ENCODE measurements at regions not wholly inside any gene's neighbourhood (a gene's known extent, or its start where the extent isn't known, plus 50 kb on each side); places are given as distances from the start of the nearest gene placed in this dataset.

DNA sequence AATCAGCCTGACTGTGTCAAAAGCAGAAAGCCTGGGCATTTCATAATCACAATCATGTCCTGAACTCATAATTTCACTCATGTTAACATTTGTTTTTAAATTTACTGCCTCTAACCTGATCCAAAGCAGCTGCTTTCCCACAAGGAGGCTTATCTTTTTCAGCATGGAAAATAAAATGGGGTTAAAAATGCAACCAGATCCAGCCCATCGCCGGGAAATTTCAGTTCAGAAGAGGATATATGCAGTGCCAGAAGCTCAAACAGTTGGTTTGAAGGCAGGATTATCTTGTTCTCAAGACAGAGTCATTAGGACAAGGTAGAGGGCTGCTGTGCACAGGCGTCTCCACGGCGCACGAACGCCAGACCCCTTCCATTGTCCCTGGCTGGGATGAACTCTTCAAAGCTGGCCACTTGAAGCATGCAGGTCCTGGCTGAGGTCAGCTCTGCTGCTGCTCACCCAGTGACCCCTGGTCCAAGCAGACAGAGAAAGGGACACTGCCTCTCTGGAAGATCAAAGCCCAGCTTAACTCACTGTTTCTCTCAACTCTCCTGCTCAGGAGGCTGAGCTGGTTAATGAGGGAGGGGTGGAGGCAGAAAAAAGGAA lies 191.1 kb upstream of the HEY2 start:
- Mint-ChIP-seq H3K4me3 (no peak overlapping the region), H3K4me1 (ENCODE audit: low read depth) (no peaks in the 10 kb centered on the region), H3K27me3 (peaks cover 21% of the 10 kb centered on the region), H3K36me3 (ENCODE audit: low read depth) (no peaks in the 10 kb centered on the region), H3K27ac (no peak overlapping the region), H3K9me3 (no peaks in the 10 kb centered on the region)
- Histone ChIP-seq H3K27me3 (ENCODE audit: control insufficient read depth in 1 of 2, insufficient read depth in 2 of 2, low read length in 2 of 2) (peaks cover 0 to 9% of the 10 kb centered on the region in 2 experiments), H3K4me1 (ENCODE audit: insufficient read depth, low read length) (no peaks in the 10 kb centered on the region), H3K4me3 (ENCODE audit: low read length) (no peak overlapping the region), H3K9me3 (ENCODE audit: control insufficient read depth in 1 of 2, insufficient read depth in 1 of 2, low read length in 2 of 2) (no peaks in the 10 kb centered on the region), H3K36me3 (ENCODE audit: insufficient read depth, low read length) (no peaks in the 10 kb centered on the region), H3K27ac (ENCODE audit: low read depth in 1 of 2, low read length in 2 of 2) (no peak overlapping the region)
- TF ChIP-seq, protein P1, sequence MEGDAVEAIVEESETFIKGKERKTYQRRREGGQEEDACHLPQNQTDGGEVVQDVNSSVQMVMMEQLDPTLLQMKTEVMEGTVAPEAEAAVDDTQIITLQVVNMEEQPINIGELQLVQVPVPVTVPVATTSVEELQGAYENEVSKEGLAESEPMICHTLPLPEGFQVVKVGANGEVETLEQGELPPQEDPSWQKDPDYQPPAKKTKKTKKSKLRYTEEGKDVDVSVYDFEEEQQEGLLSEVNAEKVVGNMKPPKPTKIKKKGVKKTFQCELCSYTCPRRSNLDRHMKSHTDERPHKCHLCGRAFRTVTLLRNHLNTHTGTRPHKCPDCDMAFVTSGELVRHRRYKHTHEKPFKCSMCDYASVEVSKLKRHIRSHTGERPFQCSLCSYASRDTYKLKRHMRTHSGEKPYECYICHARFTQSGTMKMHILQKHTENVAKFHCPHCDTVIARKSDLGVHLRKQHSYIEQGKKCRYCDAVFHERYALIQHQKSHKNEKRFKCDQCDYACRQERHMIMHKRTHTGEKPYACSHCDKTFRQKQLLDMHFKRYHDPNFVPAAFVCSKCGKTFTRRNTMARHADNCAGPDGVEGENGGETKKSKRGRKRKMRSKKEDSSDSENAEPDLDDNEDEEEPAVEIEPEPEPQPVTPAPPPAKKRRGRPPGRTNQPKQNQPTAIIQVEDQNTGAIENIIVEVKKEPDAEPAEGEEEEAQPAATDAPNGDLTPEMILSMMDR (IDR thresholded peaks at IDR 0.05) = no peak
- intact Hi-C loops (cut with DNase I, micrococcal nuclease) = no loop called here
- DNase-seq (no peak), ATAC-seq (ENCODE audit: poor library complexity) (no peak)
- POLR2A ChIA-PET = no interaction called here
- CTCF ChIA-PET = no interaction called here

- ATAC-seq (ENCODE audit: poor library complexity) (no peak), DNase-seq (no peak)
- Histone ChIP-seq H3K27me3 (ENCODE audit: control insufficient read depth in 1 of 2, insufficient read depth in 2 of 2, low read length in 2 of 2) (peaks cover 0 to 9% of the 10 kb centered on the region in 2 experiments), H3K4me1 (ENCODE audit: insufficient read depth, low read length) (no peaks in the 10 kb centered on the region), H3K27ac (ENCODE audit: low read depth in 1 of 2, low read length in 2 of 2) (no peak overlapping the region), H3K9me3 (ENCODE audit: control insufficient read depth in 1 of 2, insufficient read depth in 1 of 2, low read length in 2 of 2) (no peaks in the 10 kb centered on the region), H3K36me3 (ENCODE audit: insufficient read depth, low read length) (no peaks in the 10 kb centered on the region), H3K4me3 (ENCODE audit: low read length) (no peak overlapping the region)
- Mint-ChIP-seq H3K4me1 (ENCODE audit: low read depth) (no peaks in the 10 kb centered on the region), H3K27ac (no peak overlapping the region), H3K4me3 (no peak overlapping the region), H3K36me3 (ENCODE audit: low read depth) (no peaks in the 10 kb centered on the region), H3K9me3 (no peaks in the 10 kb centered on the region), H3K27me3 (peaks cover 26% of the 10 kb centered on the region)
- TF ChIP-seq, protein P1 (IDR thresholded peaks at IDR 0.05) = no peak
- CTCF ChIA-PET = no interaction called here
- POLR2A ChIA-PET = no interaction called here
- intact Hi-C loops (cut with DNase I, micrococcal nuclease) = no loop called here
Measured at GRCh38 chr6:125558907-125559306, 190.5 kb upstream of the HEY2 start.

GRCh38 chr6:125562156-125562555 lies 187.3 kb upstream of the HEY2 start:
- H3K27ac Mint-ChIP-seq = no peak overlapping the region
- H3K4me3 Mint-ChIP-seq = no peak overlapping the region
- no peaks in the 10 kb centered on the region for H3K4me1 Mint-ChIP-seq (ENCODE audit: low read depth)
- H3K4me3 ChIP-seq (ENCODE audit: low read length) = no peak overlapping the region
- no peaks in the 10 kb centered on the region for H3K36me3 Mint-ChIP-seq (ENCODE audit: low read depth)
- H3K4me1 ChIP-seq (ENCODE audit: insufficient read depth, low read length) = no peaks in the 10 kb centered on the region
- DNase-seq (no peak), ATAC-seq (ENCODE audit: poor library complexity) (no peak)
- intact Hi-C loops (cut with DNase I, micrococcal nuclease) = no loop called here
- TF ChIP-seq, protein P1 (IDR thresholded peaks at IDR 0.05) = no peak
- H3K27me3 ChIP-seq (ENCODE audit: control insufficient read depth in 1 of 2, insufficient read depth in 2 of 2, low read length in 2 of 2) = peaks cover 0 to 5% of the 10 kb centered on the region in 2 experiments
- ChIA-PET POLR2A (no interaction called here), CTCF (no interaction called here)
- no peaks in the 10 kb centered on the region for H3K9me3 Mint-ChIP-seq
- H3K27me3 Mint-ChIP-seq = peaks cover 26% of the 10 kb centered on the region
- H3K36me3 ChIP-seq (ENCODE audit: insufficient read depth, low read length) = no peaks in the 10 kb centered on the region
- no peak overlapping the region for H3K27ac ChIP-seq (ENCODE audit: low read depth in 1 of 2, low read length in 2 of 2)
- no peaks in the 10 kb centered on the region for H3K9me3 ChIP-seq (ENCODE audit: control insufficient read depth in 1 of 2, insufficient read depth in 1 of 2, low read length in 2 of 2)
